ENCODE measurements at regions not wholly inside any gene's neighbourhood (a gene's known extent, or its start where the extent isn't known, plus 50 kb on each side); places are given as distances from the start of the nearest gene placed in this dataset.
A peak's percentile ranks its signal among the peaks of the same experiment; 100 is the strongest.
"Not testable (repeated sequence)": the region's sequence is repeated elsewhere in the genome, so short reads cannot be mapped to it uniquely, and the experiment has no call there.

DNA sequence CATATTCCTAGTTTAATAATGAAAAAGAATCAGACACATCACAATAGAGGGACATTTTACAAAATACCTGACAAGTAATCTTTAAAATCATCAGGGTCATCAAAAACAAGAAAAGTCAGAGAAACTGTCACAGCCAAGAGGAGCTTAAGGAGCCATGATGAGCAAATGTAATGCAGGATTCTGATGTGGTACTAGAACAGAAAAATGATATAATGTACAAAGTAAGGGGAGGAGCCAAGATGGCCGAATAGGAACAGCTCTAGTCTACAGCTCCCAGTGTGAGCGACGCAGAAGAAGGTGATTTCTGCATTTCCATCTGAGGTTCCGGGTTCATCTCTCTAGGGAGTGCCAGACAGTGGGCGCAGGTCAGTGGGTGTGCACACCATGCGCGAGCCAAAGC is 198.0 kb upstream of the FAT3 start:
- DNase-seq (ENCODE audit: low spot score), result no peak

DNA sequence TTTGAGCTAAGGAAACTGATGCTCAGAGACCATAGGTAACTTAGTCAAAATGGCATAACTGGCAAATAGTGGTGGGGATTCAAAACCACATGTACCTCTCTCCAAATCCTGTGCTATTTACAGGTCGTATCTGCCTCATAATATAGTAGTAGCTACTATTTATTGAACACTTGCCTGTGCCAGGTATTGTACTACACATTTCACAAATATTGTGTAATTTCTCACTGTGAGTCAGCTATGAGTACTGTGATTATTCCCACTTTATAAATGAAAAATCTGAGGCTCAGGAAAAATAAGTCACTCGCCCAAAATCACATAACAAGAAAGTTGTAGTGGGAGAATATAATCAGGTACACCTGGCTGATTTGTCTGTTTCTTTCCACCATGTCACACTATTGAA is 199.8 kb upstream of the FAT3 start:
- DNase-seq (ENCODE audit: low spot score), result no peak

DNA sequence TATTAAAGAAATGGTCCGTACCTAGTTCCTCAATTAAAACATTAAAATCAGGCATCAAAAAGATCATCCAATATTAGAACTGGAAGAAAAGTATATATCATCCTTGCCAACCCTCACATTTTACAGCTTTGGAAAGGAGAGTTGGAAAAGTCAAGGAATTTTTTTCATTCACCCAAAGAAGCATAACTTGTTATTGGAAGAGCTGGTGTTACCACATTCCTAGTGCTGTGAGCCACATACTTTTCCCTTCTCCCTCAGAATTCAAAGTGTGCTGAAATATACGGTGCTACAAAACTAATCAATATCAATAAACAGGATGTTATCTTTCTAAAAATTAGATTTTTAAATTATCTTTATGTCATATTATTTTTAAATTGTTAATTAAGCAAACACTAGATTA is 202.1 kb upstream of the FAT3 start:
- DNase-seq (ENCODE audit: low spot score), result no peak

DNA sequence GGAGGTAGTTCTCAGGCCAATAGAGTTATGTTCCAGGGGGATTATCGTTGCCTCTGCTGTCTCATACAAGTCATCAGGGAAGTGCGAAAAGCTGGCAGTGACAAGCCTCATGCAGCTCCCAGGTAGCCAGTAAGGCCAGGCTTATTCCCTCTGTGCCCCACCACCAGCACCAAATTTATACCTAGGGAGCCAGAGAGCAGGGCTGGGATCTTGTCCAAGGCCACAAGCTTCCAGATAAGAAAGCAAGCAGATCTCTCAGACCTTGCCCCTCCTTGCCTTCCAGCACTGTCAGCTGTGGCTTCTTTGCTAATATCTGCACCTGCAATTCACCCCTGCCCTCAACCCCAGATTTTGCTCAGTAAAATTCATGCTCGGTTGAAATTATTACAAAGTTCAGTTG is 206.3 kb upstream of the FAT3 start:
- no peak for DNase-seq (ENCODE audit: low spot score)

DNA sequence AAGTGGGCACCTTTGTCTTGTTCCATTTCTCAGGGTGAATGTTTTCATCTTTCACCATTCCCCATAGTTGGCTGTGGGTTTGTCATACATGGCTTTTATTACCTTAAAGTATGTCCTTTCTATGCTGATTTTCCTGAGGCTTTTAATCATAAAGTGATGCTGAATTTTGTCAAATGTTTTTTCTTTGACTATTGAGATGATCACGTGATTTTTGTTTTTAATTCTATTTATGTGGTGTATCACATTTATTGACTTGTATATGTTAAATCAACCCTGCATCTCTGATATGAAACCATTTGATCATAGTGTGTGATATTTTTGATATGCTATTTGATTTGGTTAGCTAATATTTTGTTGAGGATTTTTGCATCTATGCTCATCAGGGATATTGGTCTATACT is 216.4 kb upstream of the FAT3 start:
- DNase-seq (ENCODE audit: low spot score), result no peak

DNA sequence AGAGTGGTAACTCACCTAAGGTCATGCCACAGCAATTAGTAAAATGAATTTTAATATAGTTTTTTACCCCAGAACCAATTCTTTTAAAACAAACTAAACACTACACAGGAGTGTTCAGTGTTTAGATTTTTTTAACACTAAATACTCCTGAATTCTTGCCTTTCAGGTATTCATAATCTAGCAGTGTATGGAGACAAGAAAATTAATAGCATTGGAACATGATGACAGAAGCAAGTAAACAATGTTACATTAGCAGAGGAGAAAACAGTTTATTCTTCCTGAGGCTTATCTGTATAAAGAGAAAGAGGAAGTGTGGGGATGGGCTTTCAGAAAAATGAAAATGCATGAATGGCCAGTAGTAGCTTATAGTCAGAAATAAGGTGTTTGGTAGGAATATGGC is 222.1 kb upstream of the FAT3 start:
- DNase-seq (ENCODE audit: low spot score), result no peak

DNA sequence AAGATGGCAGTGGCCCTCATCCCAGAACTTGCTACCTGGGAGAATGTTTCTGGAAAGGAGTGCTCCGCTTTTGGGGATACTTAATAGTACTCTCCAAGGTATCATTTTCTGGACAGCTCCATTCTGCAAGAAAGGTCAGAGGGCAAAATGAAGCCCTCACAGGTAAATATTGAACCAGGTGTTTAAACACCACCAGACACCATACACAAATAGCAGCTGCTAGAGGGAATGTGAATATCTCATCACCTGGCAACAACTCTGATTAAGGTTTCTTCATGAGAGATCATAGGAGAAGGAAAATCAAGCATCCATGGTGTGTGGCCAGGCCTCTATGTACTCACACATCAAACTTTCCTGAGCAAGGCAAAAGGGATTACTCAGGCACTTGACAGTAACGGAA is 226.1 kb upstream of the FAT3 start:
- no peak for DNase-seq (ENCODE audit: low spot score)

DNA sequence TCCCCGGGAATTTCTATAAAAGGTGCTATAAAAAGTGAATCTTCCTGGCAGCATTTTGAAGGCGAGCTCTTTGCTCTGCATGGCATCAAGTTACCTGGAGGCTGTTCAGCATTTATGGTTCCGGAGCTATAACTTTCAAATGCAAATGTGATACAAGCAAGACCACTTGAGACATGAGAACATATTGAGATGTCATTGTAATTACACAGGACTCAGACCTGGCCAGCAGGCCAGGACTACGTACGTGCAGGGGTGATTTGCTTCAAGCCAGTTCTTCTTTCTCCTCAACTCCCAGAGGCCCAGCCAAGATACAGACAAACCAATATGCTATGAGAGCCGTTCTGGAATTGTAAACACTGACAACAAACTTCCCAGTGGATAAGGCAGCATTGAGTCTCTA is 227.4 kb upstream of the FAT3 start:
- DNase-seq (ENCODE audit: low spot score), result no peak

DNA sequence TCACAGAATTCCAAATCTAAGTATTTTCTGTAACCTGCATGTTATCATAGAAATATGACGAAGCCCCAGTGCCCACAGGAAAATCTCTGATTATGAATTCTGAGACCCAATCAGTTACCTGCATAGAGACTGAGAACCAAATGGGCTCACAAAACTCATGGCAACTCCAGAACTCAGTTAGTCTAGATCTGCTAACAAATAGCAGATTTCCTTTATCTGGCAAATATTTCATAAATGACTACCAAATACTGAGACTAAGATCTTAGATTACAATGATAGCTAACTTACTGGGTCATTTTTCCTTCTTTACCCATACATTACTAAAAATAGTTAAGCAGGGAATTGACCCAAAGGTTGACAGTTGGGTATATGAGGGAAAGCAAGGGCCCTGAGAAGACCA is 228.1 kb upstream of the FAT3 start:
- DNase-seq (ENCODE audit: low spot score), result no peak

DNA sequence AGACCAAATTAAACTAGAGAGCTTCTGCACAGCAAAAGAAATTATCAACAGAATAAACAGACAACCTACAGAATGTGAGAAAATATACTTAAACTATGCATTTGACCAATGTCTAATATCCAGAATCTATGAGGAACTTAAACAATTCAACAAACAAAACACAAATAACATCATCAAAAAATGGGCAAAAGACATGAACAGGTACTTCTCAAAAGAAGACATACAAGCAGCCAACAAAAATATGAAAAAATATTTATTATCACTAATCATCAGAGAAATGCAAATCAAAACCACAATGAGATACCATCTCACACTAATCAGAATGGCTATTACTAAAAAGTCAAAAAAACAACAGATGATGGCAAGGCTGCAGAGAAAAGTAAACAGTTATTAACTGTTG is 236.2 kb upstream of the FAT3 start:
- DNase-seq (ENCODE audit: low spot score), result not testable (repeated sequence)

DNA sequence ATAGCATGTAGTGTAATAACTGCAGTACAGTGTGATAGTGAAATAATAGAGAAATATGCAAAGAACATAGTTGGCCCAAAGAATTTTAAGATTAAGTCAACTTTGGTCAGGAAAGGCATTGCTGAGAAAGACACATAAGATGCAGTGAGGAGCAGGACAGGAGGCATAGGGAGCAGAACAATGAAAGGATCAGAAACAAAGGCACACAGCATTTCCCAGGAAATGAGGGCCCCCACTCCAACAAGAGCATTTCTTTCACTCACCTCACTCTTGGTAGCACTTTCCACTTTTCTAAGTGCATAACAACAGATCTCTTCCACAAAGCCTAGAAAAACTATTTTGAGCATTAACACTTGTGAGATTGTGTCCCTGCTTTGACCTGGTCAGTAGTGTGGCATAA is 238.4 kb upstream of the FAT3 start:
- no peak for DNase-seq (ENCODE audit: low spot score)

DNA sequence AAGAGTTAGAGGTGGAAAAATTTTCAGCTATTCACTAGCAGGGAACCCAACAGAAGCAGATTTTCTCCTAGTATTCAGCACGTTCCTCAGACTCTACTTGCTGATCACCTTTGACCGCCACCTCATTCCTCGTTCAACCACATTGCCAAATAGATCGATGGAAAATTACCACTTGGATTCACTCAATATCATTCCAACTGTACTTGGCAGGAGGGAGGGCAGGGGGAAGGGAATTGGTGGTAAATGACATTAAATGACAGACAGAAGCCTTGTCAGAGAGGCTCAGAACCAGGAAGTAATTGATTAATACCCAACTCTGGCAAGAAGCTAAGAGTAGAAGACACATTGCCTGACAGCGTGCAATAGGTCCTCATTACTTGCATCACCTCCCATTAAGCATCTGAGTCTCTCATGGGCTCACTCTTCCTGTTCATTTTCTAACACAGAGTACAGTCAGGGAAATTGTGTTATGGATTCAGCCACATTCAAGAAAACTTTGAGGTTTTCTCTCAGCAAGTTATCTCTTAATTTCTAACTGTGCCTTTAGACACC is 240.5 kb upstream of the FAT3 start:
- no peak for DNase-seq (ENCODE audit: low spot score)

DNA sequence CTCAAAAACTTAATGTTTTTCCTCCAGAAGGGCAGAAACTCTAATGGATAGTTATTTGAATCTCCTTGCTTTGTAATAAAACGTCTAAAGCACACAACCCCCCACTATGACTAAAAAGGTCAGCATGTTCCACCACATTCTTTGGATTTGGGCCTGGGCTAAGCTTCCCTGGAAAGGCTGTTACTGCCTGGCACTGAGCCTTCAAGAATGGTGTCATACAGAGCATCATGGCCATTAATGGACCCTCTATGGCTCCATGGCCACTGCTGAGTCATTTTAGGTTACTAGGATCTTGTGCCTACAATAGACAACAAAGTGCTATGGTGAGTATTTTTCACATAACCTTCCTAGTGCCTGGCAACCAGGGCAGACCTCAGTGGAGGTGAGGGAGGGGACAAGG is 242.6 kb upstream of the FAT3 start:
- DNase-seq (ENCODE audit: low spot score), result peak; percentile 47

DNA sequence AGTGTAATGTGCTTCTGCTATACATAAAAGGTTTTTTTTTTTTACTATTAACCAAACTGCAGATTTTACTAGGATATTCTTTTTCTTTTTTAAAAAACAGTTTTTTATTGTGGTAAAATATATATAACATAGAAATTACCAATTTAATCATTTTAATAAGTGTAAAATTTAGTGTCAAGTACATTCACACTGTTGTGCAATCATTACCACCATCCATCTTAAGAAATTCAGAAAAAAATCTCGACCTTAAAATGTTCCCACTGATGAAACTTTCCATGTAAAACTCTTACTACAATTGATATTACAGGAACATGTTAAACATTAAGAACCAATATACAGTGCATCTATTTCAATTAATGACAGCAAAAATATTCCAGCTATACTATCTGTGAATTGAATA is 244.8 kb upstream of the FAT3 start:
- no peak for DNase-seq (ENCODE audit: low spot score)

DNA sequence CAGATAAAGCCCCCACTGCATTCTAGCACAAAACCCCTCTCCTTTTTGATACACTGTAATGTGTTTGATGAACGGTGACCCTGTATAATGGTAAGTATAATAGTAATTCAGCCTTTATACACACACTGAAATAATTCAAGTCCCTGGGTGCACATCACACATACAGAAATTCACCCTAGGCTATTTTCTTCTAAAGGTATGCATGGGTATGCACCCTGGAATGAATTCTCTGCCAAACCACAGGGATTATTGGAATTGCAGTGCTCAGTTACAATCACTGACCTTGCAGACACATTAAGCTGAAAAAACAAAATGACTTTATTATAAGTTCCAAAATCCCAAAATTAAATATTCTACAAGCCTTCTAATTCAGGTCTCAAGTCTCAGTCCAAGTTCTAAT is 245.9 kb upstream of the FAT3 start:
- DNase-seq (ENCODE audit: low spot score), result no peak

DNA sequence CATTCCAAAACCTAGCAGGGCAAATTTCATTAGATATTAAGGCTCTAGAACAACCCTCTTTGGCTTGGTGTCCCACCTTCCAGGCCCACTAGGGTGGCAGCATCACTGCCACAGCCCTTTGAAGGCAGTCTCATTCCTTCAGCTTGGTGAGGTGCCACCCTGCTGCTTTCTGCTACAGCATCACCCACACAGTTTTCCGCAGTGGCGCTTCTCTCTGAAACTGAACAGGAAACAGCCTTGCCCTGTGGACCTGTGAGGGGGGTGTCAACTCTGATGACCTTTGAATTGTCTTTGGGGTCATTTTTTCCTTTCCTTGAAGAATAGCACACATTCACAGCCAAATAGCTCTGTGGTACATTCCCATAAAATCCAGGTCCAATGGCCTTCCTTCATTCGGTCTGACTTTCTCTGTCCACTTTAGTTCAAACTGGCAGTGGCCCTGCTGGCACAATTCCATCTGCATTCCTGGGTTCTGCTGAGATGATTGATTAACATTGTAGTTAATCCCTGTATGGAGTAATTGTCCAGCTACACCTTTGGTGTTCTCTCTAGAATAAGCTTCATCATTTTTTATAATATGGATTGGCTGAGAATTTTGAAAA is 251.9 kb upstream of the FAT3 start:
- DNase-seq (ENCODE audit: low spot score), result no peak

DNA sequence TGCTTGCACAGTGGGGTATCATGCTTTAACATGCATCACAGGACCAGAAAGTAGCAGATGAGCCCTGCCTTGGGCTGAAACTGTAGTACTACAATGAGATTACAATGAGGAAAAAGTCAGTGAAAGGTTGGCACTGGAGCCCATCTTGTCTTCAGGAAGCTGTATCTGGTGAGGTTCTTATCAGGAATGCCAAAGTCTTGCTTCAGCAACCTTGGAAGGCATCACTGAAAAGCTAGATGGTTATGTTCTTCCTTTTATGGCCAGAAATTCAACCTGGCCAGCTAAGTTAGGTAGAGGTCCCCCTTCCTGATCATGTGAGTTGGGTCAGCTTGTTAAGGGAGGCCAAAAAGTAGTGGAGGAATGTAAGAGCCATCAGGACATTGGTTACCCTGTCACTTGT is 254.0 kb upstream of the FAT3 start:
- DNase-seq (ENCODE audit: low spot score), result no peak

DNA sequence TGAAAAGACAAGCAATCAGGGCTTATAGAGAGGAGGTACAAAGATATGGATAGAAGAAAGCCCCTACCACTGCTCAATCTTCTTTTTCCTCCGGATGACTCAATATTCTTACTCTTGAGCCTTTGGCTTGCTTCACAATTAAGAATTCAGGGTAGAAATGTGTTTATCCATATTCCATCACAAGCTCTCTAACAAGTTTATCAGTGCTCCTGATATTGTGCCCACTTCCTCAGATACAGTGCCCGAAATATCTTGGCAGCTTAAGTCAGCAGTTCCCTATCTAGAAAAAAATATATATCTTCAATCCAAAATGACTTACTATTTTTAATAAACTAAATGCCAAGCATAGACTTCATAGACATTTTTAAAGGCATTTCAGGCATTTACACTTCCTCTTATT is 255.1 kb upstream of the FAT3 start:
- no peak for DNase-seq (ENCODE audit: low spot score)

DNA sequence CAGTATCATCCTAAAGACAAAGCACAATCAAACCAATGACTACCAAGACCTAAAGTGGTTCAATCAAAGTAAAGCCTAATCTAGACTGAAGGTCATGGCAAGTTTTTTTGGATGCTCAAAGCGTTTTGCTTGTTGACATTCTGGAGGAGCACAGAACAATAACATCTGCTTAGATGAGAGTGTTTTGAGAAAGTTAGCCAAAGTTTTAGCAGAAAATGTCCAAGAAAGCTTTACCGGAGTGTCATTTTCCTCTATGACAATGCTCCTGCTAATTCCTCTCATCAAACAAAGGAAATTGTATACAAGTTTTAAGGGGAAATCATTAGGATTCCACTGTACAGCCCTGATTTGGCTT is 256.9 kb upstream of the FAT3 start:
- DNase-seq (ENCODE audit: low spot score), result no peak

DNA sequence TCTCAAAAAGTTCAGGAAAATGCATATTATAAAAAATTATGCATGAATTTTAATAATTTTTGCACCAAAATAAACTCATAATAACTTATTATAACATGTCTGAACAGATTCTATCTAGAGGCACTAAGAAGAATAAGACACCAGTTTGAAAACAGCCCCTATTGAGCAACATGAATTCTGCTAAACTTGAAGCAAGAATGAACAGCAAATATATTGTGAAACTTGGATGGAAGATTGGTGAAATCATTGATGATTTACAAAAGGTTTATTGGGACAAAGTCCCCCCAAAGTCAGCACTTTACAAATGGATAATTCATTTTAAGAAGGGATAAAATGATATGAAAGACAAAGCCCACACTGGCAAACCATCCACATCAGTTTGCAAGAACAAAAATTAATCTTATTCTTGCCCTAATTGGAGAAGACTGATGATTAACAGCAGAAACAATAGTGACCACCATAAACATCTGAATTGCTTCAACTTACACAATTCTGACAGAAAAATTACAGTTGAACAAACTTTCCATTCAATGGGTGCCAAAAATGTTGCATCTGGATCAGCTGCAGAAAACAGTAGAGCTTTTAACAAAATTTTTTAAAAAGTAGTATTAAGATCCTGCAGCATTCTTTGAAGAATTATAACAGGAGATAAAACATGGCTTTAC is 257.5 kb upstream of the FAT3 start:
- no peak for DNase-seq (ENCODE audit: low spot score)

DNA sequence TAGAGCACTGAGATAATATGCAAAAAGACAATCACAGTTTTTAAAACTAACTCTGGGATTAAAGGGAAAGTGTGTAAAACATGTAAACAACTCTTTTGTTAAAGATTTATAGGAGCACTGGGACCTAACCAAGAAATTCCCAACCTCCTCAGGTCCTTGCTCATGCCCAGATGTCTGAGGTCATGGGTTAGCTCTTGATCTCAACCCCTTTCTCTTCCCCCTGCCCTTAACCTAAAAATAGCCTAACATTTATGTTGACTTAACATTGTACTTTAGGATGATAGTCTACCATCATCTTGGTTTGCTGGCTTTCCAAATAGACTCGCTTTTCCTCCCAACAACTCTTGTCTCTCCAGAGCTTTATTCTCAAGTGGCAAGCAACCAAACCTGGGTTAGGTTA is 258.2 kb upstream of the FAT3 start:
- no peak for DNase-seq (ENCODE audit: low spot score)

DNA sequence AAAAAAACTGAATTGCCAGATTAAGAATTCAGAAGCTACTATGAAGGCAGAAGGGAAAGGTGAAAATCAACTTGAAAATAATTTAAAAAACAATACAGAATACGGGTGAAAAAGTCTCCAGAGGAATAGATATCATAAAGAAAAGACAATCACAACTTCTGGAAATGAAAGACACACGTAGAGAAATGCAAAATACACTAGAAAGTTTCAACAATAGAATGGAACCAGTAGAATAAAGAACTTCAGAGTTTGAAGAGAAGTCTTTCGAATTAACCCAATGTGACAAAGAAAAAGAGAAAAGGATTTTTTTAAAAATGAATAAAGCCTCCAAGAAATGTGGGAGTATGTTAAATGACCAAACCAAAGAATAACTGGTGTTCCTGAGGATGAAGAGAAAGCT is 263.8 kb upstream of the FAT3 start:
- DNase-seq (ENCODE audit: low spot score), result no peak

DNA sequence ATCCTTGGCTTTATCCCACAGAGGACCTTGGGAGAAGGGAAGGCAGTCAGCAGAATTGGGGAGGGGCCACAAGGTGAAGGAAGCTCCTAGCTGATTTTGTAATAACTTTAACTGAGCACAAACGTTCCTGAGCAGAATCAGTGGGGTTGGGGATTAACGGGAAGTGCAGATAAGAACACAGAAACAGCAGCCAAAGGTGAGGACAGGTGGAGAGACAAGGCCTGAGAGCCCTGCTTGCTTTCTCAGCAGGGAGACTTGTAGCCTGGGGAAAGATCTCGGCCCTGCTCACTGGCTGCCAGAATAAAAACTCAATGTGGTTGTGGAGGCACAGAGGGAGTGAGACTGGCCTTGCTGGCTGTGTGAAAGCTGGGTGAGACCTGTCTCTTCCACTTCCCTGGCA is 265.2 kb upstream of the FAT3 start:
- DNase-seq (ENCODE audit: low spot score), result no peak

DNA sequence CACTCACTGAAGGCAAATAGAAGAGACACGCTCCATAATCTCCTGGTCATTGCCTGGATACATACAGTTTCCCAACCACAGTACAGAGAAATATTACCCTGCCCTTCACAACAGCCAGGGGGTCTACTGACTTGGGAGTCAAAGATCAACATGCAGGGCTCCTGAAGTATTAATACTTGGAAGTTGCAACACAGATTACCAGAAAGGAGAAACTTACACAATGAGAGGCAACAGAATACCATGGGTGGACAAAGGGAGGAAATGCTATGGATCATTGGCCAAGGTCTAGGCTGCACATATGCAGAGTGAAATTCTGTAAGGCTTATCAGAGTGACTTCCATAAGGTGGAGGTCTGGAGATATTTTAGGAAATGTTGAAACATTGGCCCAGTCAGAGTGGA is 267.9 kb upstream of the FAT3 start:
- no peak for DNase-seq (ENCODE audit: low spot score)
